DMS 273 treated with DMSO at 0.1 percent for 48 hours (cell line): ENCODE measurements at regions not wholly inside any gene's neighbourhood (a gene's known extent, or its start where the extent isn't known, plus 50 kb on each side); places are given as distances from the start of the nearest gene placed in this dataset.
"Not testable (repeated sequence)": the region's sequence is repeated elsewhere in the genome, so short reads cannot be mapped to it uniquely, and the experiment has no call there.

Experiments used
- DNase-seq: peaks from one replicate; lab custom pipeline; 2025; lab: John Stamatoyannopoulos, UW

- no peak for DNase-seq
These were observed 114.1 kb downstream of the FAR1 start for GRCh38 chr11:13782390-13783075.

GRCh38 chr11:13784441-13784840 is 116.0 kb downstream of the FAR1 start:
- DNase-seq = no peak

- no peak for DNase-seq
These were observed 116.4 kb downstream of the FAR1 start for GRCh38 chr11:13784855-13785254.

DNA sequence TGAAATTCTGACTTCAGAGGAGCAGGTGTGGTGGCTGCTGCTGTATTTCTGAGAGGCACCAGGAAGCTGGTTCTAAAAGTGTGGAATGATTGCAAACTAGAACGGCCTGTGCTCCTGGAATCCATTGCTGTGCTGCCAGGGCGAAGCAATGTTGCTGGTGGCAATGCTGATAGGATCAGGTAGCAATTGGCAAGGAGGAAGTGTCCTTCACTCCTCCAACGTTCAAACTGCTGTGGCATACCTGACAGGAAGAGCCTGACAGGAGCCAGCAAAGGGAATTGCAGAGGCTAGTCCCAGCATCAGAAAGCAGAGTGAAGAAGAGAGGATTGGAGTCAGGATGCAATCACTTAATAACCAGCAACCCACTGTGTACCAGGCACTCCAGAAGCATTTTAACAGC is 118.2 kb downstream of the FAR1 start:
- no peak for DNase-seq

DNA sequence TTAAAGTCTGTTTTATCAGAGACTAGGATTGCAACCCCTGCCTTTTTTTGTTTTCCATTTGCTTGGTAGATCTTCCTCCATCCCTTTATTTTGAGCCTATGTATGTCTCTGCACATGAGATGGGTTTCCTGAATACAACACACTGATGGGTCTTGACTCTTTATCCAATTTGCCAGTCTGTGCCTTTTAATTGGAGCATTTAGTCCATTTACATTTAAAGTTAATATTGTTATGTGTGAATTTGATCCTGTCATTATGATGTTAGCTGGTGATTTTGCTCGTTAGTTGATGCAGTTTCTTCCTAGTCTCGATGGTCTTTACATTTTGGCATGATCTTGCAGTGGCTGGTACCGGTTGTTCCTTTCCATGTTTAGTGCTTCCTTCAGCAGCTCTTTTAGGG is 129.1 kb downstream of the FAR1 start:
- DNase-seq = not testable (repeated sequence)

GRCh38 chr11:13800901-13801300 is 132.4 kb downstream of the FAR1 start:
- no peak for DNase-seq

GRCh38 chr11:13818325-13818724 is 144.2 kb upstream of the SPON1 start:
- no peak for DNase-seq

DNA sequence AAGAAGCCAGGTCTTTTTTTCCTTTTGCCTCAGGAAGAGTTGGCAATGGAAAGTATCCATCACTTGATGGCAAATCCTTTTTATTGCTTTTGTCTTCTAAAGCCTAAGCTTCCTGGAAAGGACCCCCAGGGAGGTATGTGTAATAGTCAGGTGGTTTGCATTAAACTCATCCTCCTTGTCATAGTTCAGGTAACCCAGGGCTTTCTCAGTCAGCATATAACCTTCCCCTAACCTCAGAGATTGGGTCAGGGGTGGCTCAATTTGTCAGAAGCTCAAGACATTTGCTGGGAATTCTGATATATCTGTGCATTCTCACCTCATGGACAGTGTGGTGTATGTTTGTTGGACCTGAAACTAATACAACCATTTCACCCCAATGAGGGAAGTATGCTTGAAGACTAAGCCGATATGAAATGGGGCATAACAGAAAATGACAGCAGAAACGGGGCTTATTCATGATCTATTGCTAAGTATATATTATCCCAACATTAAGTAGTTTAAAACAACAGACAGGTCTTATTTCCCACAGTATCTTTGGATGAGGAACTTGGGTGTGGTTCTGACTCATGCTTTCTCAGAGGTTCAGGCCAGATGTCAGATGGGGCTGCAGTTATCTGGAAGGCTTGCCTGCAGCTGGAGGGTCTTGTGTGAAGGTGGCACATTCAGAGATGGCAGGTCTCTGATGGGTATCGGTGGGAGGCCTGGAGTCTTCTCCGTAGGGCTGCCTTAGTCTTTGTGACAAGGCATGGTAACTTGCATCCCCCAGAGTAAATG is 135.8 kb upstream of the SPON1 start:
- no peak for DNase-seq

GRCh38 chr11:13831696-13832095 is 130.8 kb upstream of the SPON1 start:
- peak; percentile 88 for DNase-seq

GRCh38 chr11:13834463-13834862 is 128.1 kb upstream of the SPON1 start:
- no peak for DNase-seq

GRCh38 chr11:13836666-13837065 is 125.9 kb upstream of the SPON1 start:
- DNase-seq = no peak

DNA sequence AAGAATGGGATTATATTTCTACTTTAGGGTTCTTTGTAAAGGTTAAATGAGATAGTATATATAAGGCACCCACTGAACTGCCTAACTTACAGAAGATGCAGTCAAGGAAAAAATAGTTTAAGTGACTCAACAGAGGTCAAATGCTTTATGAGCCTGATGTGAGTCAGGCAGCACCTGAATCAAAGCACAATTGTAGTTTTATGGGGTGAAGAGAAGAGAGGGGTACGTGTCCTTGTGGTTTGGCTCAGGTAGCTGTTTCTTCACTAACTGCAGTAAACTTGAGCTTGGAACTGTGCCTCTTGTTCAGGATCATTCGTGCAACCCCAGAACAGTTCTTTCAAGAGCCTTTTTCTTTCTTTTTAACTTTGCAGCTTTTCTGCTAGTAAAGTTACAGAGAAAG is 125.2 kb upstream of the SPON1 start:
- no peak for DNase-seq

- DNase-seq = no peak
These were observed 121.1 kb upstream of the SPON1 start for GRCh38 chr11:13841393-13841792.

DNA sequence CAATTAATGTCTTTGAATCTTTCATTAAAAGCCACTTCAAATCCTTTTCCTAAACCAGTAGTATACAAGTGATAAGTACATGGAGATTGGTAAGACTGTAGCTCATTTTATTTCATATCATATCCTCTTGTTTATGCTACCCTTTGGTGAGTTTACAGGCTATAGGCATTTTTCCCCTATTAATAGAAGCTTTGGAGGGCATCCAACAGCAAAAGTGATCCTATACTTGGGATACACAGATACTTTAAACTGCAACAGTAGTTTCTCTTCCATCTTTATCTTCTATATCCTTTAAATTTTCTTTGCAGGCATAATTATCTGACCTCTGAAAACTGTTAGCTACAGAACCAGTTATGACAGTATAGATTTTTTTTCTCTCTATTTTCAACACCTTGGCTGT is 114.5 kb upstream of the SPON1 start:
- no peak for DNase-seq

DNA sequence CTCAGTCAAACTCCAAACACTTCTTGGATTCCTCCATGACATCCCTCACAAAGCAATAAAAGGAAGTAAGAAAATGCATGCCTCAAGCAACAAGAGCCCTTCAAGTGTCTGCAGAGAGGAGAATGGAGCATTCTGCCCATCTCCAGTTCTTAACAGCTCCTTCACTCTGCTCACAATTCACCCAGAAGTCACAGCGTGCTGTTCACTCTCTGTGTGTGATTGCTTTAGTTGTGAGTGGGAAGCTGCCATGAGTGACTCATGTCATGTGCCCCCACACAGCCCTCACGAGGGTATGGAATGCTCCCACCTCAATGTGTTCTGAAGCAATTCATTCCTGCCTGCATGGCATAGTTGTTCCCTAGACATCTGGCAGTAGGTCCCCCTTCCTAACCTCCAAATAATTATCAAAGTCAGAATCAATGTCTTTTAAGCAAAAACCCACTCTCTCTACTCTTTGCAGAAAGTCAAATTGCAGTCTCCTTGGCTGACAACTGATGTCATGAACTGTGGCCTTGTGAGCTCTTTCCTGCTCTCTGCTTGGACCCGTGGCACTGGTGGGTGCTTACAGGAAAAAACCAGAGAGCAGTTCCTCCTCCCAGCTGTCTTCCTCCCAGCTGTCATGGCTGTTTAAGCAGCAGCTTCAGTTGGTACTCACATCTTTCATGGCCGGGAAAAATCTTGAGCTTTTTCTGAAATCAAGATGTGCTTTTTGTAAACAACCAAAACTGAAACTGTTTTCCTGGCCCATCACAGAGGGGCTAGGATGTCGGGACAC is 112.1 kb upstream of the SPON1 start:
- DNase-seq = no peak

GRCh38 chr11:13851691-13852090 is 110.8 kb upstream of the SPON1 start:
- DNase-seq = no peak

DNA sequence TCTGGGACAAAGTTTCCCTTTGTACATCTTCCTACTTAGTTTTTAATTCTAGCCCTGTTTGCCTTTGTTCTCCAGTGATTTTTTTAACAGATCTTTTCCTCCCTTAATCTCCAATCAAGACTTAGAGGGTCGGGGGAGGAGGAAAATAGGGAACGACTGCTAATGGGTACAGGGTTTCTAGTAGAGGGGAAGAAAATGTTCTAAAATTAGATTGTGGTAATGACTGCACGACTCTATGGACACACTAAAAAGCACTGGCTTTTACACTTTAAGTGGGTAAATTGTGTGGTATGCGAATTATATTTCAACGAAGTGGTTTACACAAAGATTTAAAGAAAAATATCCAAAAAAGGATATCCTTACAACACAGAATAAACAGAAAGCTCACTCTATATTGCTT is 110.0 kb upstream of the SPON1 start:
- no peak for DNase-seq

- no peak for DNase-seq
These were observed 104.7 kb upstream of the SPON1 start for GRCh38 chr11:13857828-13858227.

DNA sequence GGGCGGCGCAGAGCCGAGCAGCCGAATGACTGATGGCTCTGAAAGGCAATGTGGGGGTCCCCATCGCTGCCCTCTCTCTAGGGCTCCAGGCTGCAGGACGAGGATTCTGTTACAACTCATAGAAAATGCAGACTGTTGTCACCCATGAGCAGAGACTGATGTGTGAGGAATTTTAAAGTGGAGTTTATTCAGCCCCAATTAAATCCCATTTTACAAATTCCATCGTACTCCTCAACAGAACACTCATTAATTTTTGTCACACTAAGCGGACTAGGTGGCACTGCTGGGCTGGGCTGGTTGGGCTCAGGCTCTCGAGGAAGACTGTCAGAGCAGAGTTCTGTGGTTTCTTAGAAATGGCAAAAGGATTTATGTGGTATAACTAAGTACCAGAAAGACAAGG is 102.6 kb upstream of the SPON1 start:
- DNase-seq = no peak

GRCh38 chr11:13861411-13861810 is 101.1 kb upstream of the SPON1 start:
- DNase-seq = no peak

- no peak for DNase-seq
These were observed 99.6 kb upstream of the SPON1 start for GRCh38 chr11:13862845-13863392.

DNA sequence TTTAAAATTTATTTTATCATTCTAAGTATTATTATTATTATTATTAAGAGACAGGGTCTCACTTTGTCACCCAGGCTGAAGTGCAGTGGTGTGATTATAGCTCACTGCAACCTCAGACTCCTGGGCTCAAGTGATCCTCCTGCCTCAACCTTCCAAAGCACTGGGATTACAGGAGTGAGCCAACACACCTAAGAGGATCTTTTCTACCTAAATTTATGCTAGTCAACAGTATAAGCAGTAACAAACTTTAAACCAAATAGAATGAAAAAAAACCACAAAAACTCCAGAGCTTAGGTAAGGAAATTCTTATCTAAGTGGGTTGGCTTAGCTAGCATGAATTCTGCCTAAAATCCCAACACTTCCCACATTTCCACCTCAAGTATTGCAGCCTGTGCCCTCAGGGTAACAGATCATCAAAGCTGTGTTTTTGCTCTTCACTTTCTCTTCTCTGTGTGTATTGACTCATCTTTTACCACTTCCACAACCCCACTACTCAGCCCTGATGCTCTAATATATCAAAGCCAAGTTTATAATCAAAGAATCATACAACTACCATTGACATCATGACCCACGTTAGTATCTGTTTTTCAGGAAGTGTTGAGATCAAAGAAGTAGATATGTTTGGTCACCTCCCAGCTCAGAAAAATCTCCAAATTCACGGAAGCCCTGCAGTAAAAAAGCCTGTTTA is 93.7 kb upstream of the SPON1 start:
- no peak for DNase-seq
